HCT116 (cell line): ENCODE measurements at regions not wholly inside any gene's neighbourhood (a gene's known extent, or its start where the extent isn't known, plus 50 kb on each side); places are given as distances from the start of the nearest gene placed in this dataset.

ENCODE experiments used
- ATAC-seq: fragments of 200-7000 bp; cut with Tn5 transposase; 2 replicates; pipeline ENCODE4 v1.9.1; 2020; ENCODE audit warnings: mild to moderate bottlenecking, moderate library complexity
- BruUV-seq: library from RNA; stranded (reverse); fragments of 400-500 nt; replicated peaks from 2 replicates; lab custom pipeline; 2021; lab: Mats Ljungman, UMichigan
- CTCF ChIA-PET: fragments of 300-600 bp; sonication (Branson Sonifier 250); formaldehyde crosslinking; loops from one replicate; lab custom pipeline; 2021; ENCODE audit warnings: antibody characterized with exemption; lab: Charles Lee
- POLR2A ChIA-PET: fragments of 300-600, 350-600 bp; sonication (Branson Sonifier 250); formaldehyde crosslinking; loops from one replicate; lab custom pipeline; 2021; ENCODE audit warnings: antibody characterized with exemption; lab: Charles Lee
- RAD21 ChIA-PET, 2 experiments: fragments of 300-600 bp; sonication (Branson Sonifier 250); formaldehyde crosslinking; loops; one replicate each; lab custom pipeline; 2023; ENCODE audit warnings: low total read pairs in 2 of 2; ENCODE audit not compliant: uncharacterized antibody in 2 of 2, unreplicated experiment in 2 of 2, low non-redundant PET in 1 of 2; lab: Charles Lee
- DNase-seq: peaks from one replicate; pipeline ENCODE4 v3.0.0-alpha.2; 2010; ENCODE audit warnings: low read depth, low spot score
- H2AFZ ChIP-seq: fragments of 200-600 bp; shearing (Covaris generic), sonication (generic); 2 replicates; pipeline ENCODE4 v1.6.1; 2017; ENCODE audit warnings: low read depth, mixed run types, mixed read lengths, antibody characterized with exemption, low read length; ENCODE audit not compliant: poor library complexity, severe bottlenecking
- H3K27ac ChIP-seq: 2 replicates; pipeline ENCODE4 v1.5.1; 2012; ENCODE audit warnings: low read depth, low read length
- H3K27me3 ChIP-seq: fragments of 200-600 bp; sonication (generic); 2 replicates; pipeline ENCODE4 v1.6.1; 2016; ENCODE audit warnings: mixed run types, low read length, mixed read lengths; ENCODE audit not compliant: insufficient read depth
- H3K36me3 ChIP-seq, 2 experiments: fragments of 200-500 bp in 1 of 2; fragments of 200-600 bp in 1 of 2; sonication (Bioruptor generic) in 1 of 2; sonication (generic) in 1 of 2; 2 replicates each; pipeline versions ENCODE4 v1.5.1 to v1.6.1; 2014 to 2016; ENCODE audit warnings: low read length in 2 of 2, inconsistent platforms in 1 of 2, mixed read lengths in 1 of 2, mixed run types in 1 of 2; ENCODE audit not compliant: insufficient read depth in 2 of 2, control insufficient read depth in 1 of 2
- H3K4me1 ChIP-seq, 2 experiments: fragments of 200-600 bp in 1 of 2; sonication (generic) in 1 of 2; 2 replicates each; pipeline versions ENCODE4 v1.5.1 to v1.6.1; 2012 to 2017; ENCODE audit warnings: low read length in 2 of 2, inconsistent platforms in 1 of 2, mild to moderate bottlenecking in 1 of 2, mixed read lengths in 1 of 2, mixed run types in 1 of 2, moderate library complexity in 1 of 2; ENCODE audit not compliant: insufficient read depth in 2 of 2, control insufficient read depth in 1 of 2
- H3K4me2 ChIP-seq: fragments of 200-600 bp; sonication (generic); 2 replicates; pipeline ENCODE4 v1.6.1; 2017; ENCODE audit warnings: mixed run types, low read length, mixed read lengths
- H3K4me3 ChIP-seq, 2 experiments: fragments of 200-600 bp in 1 of 2; sonication (generic) in 1 of 2; replicated peaks in 1 of 2; 2 replicates each; pipeline ENCODE4 v1.5.1; 2011 to 2016; ENCODE audit warnings: low read length in 2 of 2, control low read depth in 1 of 2, low read depth in 1 of 2, mild to moderate bottlenecking in 1 of 2, mixed read lengths in 1 of 2, mixed run types in 1 of 2
- H3K79me2 ChIP-seq: fragments of 200-600 bp; sonication (generic); 2 replicates; pipeline ENCODE4 v1.6.1; 2017; ENCODE audit warnings: mild to moderate bottlenecking, mixed run types, low read length, moderate library complexity, mixed read lengths; ENCODE audit not compliant: insufficient read depth
- H3K9ac ChIP-seq: fragments of 200-600 bp; sonication (generic); 2 replicates; pipeline ENCODE4 v1.6.1; 2016; ENCODE audit warnings: low read length, mixed read lengths
- H3K9me2 ChIP-seq: fragments of 200-600 bp; sonication (generic), shearing (Covaris generic); 2 replicates; pipeline ENCODE4 v1.6.1; 2017; ENCODE audit warnings: mixed run types, mild to moderate bottlenecking, moderate library complexity; ENCODE audit not compliant: insufficient read depth
- H3K9me3 ChIP-seq, 2 experiments: fragments of 200-500 bp in 1 of 2; fragments of 200-600 bp in 1 of 2; sonication (Bioruptor generic) in 1 of 2; sonication (generic) in 1 of 2; 2 replicates each; pipeline ENCODE4 v1.6.1; 2014 to 2017; ENCODE audit warnings: low read length in 2 of 2, mixed read lengths in 2 of 2, inconsistent platforms in 1 of 2, low read depth in 1 of 2, mild to moderate bottlenecking in 1 of 2, mixed run types in 1 of 2, moderate library complexity in 1 of 2; ENCODE audit not compliant: control insufficient read depth in 1 of 2, insufficient read depth in 1 of 2
- H4K20me1 ChIP-seq: fragments of 200-600 bp; sonication (generic), shearing (Covaris generic); 2 replicates; pipeline ENCODE4 v1.6.1; 2017; ENCODE audit warnings: mixed run types, mild to moderate bottlenecking, moderate library complexity; ENCODE audit not compliant: insufficient read depth
- ATF3 ChIP-seq: IDR thresholded peaks from 2 replicates; pipeline ENCODE4 v1.6.1; 2012
- CEBPB ChIP-seq: IDR thresholded peaks from 2 replicates; pipeline ENCODE4 v1.6.1; 2012; ENCODE audit warnings: low read depth
- EGR1 ChIP-seq: IDR thresholded peaks from 2 replicates; pipeline ENCODE4 v1.6.1; 2012; ENCODE audit warnings: low read depth
- ELF1 ChIP-seq: IDR thresholded peaks from 2 replicates; pipeline ENCODE4 v1.6.1; 2012; ENCODE audit warnings: low read depth, borderline replicate concordance
- EZH2 ChIP-seq: fragments of 200-600 bp; sonication (generic); IDR thresholded peaks from 2 replicates; pipeline ENCODE4 v1.6.1; 2017; ENCODE audit warnings: antibody characterized with exemption, mixed run types
- JUND ChIP-seq: IDR thresholded peaks from 2 replicates; pipeline ENCODE4 v1.6.1; 2012
- MAX ChIP-seq: IDR thresholded peaks from 2 replicates; pipeline ENCODE4 v1.6.1; 2012
- POLR2A ChIP-seq: IDR thresholded peaks from 2 replicates; pipeline ENCODE4 v1.7.0; 2011; ENCODE audit warnings: borderline replicate concordance; ENCODE audit not compliant: insufficient read depth, insufficient read length; ENCODE audit errors: extremely low read depth
- RAD21 ChIP-seq: IDR thresholded peaks from 2 replicates; pipeline ENCODE4 v1.6.1; 2012; ENCODE audit warnings: low read depth, mild to moderate bottlenecking
- SIN3A ChIP-seq: IDR thresholded peaks from 2 replicates; pipeline ENCODE4 v1.6.1; 2012; ENCODE audit warnings: low read depth
- SP1 ChIP-seq: IDR thresholded peaks from 2 replicates; pipeline ENCODE4 v1.6.1; 2012; ENCODE audit warnings: low read depth
- SRF ChIP-seq: IDR thresholded peaks from 2 replicates; pipeline ENCODE4 v1.6.1; 2012; ENCODE audit warnings: low read depth
- YY1 ChIP-seq: IDR thresholded peaks from 2 replicates; pipeline ENCODE4 v1.6.1; 2011; ENCODE audit warnings: low read length, low read depth, moderate library complexity, mild to moderate bottlenecking; ENCODE audit not compliant: insufficient replicate concordance; ENCODE audit errors: extremely low read depth
- ZBTB33 ChIP-seq: IDR thresholded peaks from 2 replicates; pipeline ENCODE4 v1.6.1; 2011; ENCODE audit warnings: mild to moderate bottlenecking, low read length, moderate library complexity; ENCODE audit not compliant: insufficient replicate concordance; ENCODE audit errors: extremely low read depth
- ZFX ChIP-seq: fragments of 450-650 bp; IDR thresholded peaks from 2 replicates; pipeline ENCODE4 v1.6.1; 2017
- intact Hi-C: fragments of 100-400 bp; cut with micrococcal nuclease; formaldehyde crosslinking; loops from 2 replicates; pipeline ENCODE4 v1.10.0; 2022

GRCh38 chr11:129292771-129293170, 82.9 kb upstream of the BARX2 start:
- H3K9me2 ChIP-seq = no peaks in the 10 kb centered on the region
- POLR2A ChIA-PET = no interaction called here
- no peak for TF ChIP-seq SRF
- TF ChIP-seq JUND = no peak
- TF ChIP-seq, all 23 proteins: peak for 0
- intact Hi-C loops = no loop called here
- Histone ChIP-seq H3K4me1 (no peaks in the 10 kb centered on the region), H3K27me3 (no peaks in the 10 kb centered on the region), H3K4me2 (no peak overlapping the region), H3K9me3 (no peaks in the 10 kb centered on the region), H3K36me3 (no peaks in the 10 kb centered on the region), H4K20me1 (no peaks in the 10 kb centered on the region), H2AFZ (no peak overlapping the region), H3K27ac (no peak overlapping the region), H3K79me2 (no peaks in the 10 kb centered on the region), H3K9ac (no peak overlapping the region), H3K4me3 (no peak overlapping the region)
- ChIA-PET RAD21 (no interaction called here), CTCF (no interaction called here)
- BruUV-seq = no TSS peak
- DNase-seq = no peak
- no peak for ATAC-seq

- Histone ChIP-seq H3K79me2 (no peaks in the 10 kb centered on the region), H3K9me2 (no peaks in the 10 kb centered on the region), H3K4me1 (no peaks in the 10 kb centered on the region), H3K36me3 (no peaks in the 10 kb centered on the region), H3K27ac (no peak overlapping the region), H3K4me3 (no peak overlapping the region), H3K27me3 (no peaks in the 10 kb centered on the region), H3K9me3 (no peaks in the 10 kb centered on the region), H3K9ac (no peak overlapping the region), H4K20me1 (no peaks in the 10 kb centered on the region), H2AFZ (no peak overlapping the region), H3K4me2 (no peak overlapping the region)
- ChIA-PET CTCF (interaction anchor here (0.6 to 0.8 kb wide), 2 partner anchors 24 to 39 kb away, joined by 4 read pairs; no protein-coding TSS in a partner anchor), POLR2A (no interaction called here), RAD21 (no interaction called here)
- TF ChIP-seq SP1 (no peak), EZH2 (no peak), CEBPB (no peak), ZBTB33 (no peak), JUND (no peak), ZFX (no peak), MAX (no peak), ELF1 (no peak), ATF3 (no peak), EGR1 (no peak), YY1 (no peak), POLR2A (no peak), RAD21 (no peak), SIN3A (no peak)
- no TSS peak for BruUV-seq
- ATAC-seq (no peak), DNase-seq (no peak)
- intact Hi-C loops = no loop called here
Observed at GRCh38 chr11:129292092-129292491, 83.6 kb upstream of the BARX2 start.
